ENCODE measurements at regions not wholly inside any gene's neighbourhood (a gene's known extent, or its start where the extent isn't known, plus 50 kb on each side); places are given as distances from the start of the nearest gene placed in this dataset.

DNA sequence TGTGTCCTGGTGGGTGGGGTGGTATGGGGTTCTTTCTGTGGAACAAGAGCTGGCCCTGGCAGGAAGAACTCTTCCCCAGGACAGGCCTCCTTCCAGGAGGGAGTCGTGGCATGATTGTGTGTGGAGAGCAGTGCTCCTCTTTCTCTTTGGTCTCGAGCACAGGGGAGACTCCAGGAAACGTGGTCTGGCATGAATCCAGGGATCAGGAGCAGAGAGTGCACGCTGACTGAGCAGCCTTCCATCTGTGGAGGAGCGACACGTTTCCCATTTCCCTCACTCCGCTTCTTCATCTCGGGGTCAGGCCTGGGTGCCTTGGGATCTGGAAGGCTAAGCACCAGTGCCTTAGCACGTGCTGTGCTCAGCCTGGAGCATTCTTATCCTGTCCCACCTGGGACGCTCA is 132.0 kb upstream of the HDAC4 start:
- H3K4me1 Mint-ChIP-seq: peaks cover 12% of the 10 kb centered on the region
- Histone ChIP-seq H3K9me3 (replicated peaks in 1 of 2; ENCODE audit: control insufficient read depth in 1 of 2, insufficient read depth in 1 of 2, low read length in 2 of 2) (peaks cover 0 to 12% of the 10 kb centered on the region in 2 donors), H3K27me3 (ENCODE audit: control insufficient read depth in 2 of 2, insufficient read depth in 2 of 2, low read length in 2 of 2) (no peaks in the 10 kb centered on the region), H3K79me2 (ENCODE audit: insufficient read depth, low read length) (no peaks in the 10 kb centered on the region), H3K4me2 (replicated peaks; ENCODE audit: extremely low read depth, low read length, poor library complexity, severe bottlenecking) (no peak overlapping the region), H3K4me1 (ENCODE audit: control insufficient read depth in 1 of 2, insufficient read depth in 2 of 2, low read length in 2 of 2) (peaks cover 5 to 14% of the 10 kb centered on the region in 2 donors), H3K9ac (ENCODE audit: insufficient read depth, low read length, poor library complexity, severe bottlenecking) (no peak overlapping the region), H3K4me3 (replicated peaks in 1 of 3; ENCODE audit: low read depth in 2 of 3, low read length in 3 of 3) (no peak overlapping the region), H3K36me3 (replicated peaks in 1 of 2; ENCODE audit: control insufficient read depth in 1 of 2, insufficient read depth in 2 of 2, low read length in 2 of 2) (no peaks in the 10 kb centered on the region), H2AFZ (ENCODE audit: insufficient read depth, low read depth, low read length, poor library complexity, severe bottlenecking) (no peak overlapping the region), H3K27ac (ENCODE audit: low read depth in 1 of 2, low read length in 2 of 2) (no peak overlapping the region), H4K20me1 (ENCODE audit: insufficient read depth, low read length) (no peaks in the 10 kb centered on the region)
- H3K27me3 Mint-ChIP-seq (ENCODE audit: low read depth in 3 of 3): peaks cover 11 to 20% (median 19%) of the 10 kb centered on the region in 3 donors
- peaks cover 3 to 20% (median 13%) of the 10 kb centered on the region in 7 donors for H3K9me3 Mint-ChIP-seq
- TF ChIP-seq CTCF (IDR thresholded peaks at IDR 0.05): no peak
- H3K4me3 Mint-ChIP-seq: no peak overlapping the region
- peak overlapping the region in 3 of 7 donors; percentile 3 to 76 (median 55) for H3K27ac Mint-ChIP-seq
- no peak for DNase-seq
- H3K36me3 Mint-ChIP-seq: peaks cover 0 to 3% of the 10 kb centered on the region in 2 donors
- intact Hi-C loops (cut with micrococcal nuclease): no loop called here
- 21% methylated on average over 9 of the region's 10 CpGs for WGBS (ENCODE audit: insufficient coverage)

DNA sequence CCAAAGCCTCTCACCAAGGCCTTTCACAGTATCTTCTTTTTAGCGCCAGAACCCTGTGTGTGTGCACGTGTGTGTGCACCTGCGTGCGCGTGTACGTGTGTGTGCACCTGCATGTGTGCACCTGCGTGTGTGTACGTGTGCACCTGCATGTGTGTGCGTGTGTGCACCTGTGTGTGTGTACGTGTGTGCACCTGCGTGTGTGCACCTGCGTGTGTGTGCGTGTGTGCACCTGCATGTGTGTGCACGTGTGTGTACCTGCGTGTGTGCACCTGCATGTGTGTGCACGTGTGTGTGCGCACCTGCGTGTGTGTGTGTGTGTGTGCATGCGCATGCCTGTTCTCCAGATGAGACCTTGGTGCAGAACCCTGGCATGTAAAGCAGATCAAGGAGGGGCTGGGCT is 131.4 kb upstream of the HDAC4 start:
- DNase-seq: no peak
- Mint-ChIP-seq H3K4me3 (no peak overlapping the region), H3K9me3 (peaks cover 3 to 20% (median 13%) of the 10 kb centered on the region in 7 donors), H3K27me3 (ENCODE audit: low read depth in 3 of 3) (peaks cover 11 to 20% (median 19%) of the 10 kb centered on the region in 3 donors), H3K4me1 (peaks cover 12% of the 10 kb centered on the region), H3K27ac (no peak overlapping the region), H3K36me3 (peaks cover 0 to 3% of the 10 kb centered on the region in 2 donors)
- H4K20me1 ChIP-seq (ENCODE audit: insufficient read depth, low read length): no peaks in the 10 kb centered on the region
- 98% methylated on average over 18 of the region's 19 CpGs for WGBS (ENCODE audit: insufficient coverage)
- H3K27me3 ChIP-seq (ENCODE audit: control insufficient read depth in 2 of 2, insufficient read depth in 2 of 2, low read length in 2 of 2): no peaks in the 10 kb centered on the region
- no peak overlapping the region for H3K4me3 ChIP-seq (replicated peaks in 1 of 3; ENCODE audit: low read depth in 2 of 3, low read length in 3 of 3)
- H2AFZ ChIP-seq (ENCODE audit: insufficient read depth, low read depth, low read length, poor library complexity, severe bottlenecking): no peak overlapping the region
- no peak overlapping the region for H3K9ac ChIP-seq (ENCODE audit: insufficient read depth, low read length, poor library complexity, severe bottlenecking)
- no peaks in the 10 kb centered on the region for H3K79me2 ChIP-seq (ENCODE audit: insufficient read depth, low read length)
- no peak overlapping the region for H3K4me2 ChIP-seq (replicated peaks; ENCODE audit: extremely low read depth, low read length, poor library complexity, severe bottlenecking)
- no peak for TF ChIP-seq CTCF (IDR thresholded peaks at IDR 0.05)
- intact Hi-C loops (cut with micrococcal nuclease): no loop called here
- H3K27ac ChIP-seq (ENCODE audit: low read depth in 1 of 2, low read length in 2 of 2): no peak overlapping the region
- H3K4me1 ChIP-seq (ENCODE audit: control insufficient read depth in 1 of 2, insufficient read depth in 2 of 2, low read length in 2 of 2): peaks cover 5 to 14% of the 10 kb centered on the region in 2 donors
- peaks cover 0 to 13% of the 10 kb centered on the region in 2 donors for H3K9me3 ChIP-seq (replicated peaks in 1 of 2; ENCODE audit: control insufficient read depth in 1 of 2, insufficient read depth in 1 of 2, low read length in 2 of 2)
- no peaks in the 10 kb centered on the region for H3K36me3 ChIP-seq (replicated peaks in 1 of 2; ENCODE audit: control insufficient read depth in 1 of 2, insufficient read depth in 2 of 2, low read length in 2 of 2)
